ENCODE measurements at regions not wholly inside any gene's neighbourhood (a gene's known extent, or its start where the extent isn't known, plus 50 kb on each side); places are given as distances from the start of the nearest gene placed in this dataset.

DNA sequence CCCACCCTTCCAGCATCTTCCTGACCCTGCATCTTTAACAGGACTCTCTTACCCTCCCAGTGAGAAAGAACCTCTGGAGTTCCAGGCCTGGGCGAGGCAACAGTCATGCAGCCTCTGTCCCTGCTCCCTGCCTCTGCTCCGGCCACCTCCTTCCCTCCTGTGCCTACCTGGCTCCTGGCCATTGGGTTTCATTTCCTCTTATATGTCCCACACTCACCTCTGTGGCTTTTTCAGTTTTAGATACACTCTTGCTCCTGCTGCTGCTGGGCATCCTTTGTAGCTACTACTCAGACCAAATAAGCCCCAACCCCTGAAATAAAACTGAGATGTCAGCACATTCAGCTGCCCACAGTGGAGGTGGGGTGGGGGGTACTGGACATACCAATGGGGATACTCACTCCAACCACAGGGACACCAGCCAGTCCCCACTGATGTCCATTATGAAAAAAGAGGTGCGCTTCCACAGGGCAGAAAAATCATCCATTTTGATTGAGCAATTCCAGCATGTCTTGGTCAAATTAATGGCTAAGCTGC lies 99.1 kb upstream of the NRXN3 start:
- DNase-seq (ENCODE audit: low read depth in 3 of 3, low spot score in 2 of 3): no peak

DNA sequence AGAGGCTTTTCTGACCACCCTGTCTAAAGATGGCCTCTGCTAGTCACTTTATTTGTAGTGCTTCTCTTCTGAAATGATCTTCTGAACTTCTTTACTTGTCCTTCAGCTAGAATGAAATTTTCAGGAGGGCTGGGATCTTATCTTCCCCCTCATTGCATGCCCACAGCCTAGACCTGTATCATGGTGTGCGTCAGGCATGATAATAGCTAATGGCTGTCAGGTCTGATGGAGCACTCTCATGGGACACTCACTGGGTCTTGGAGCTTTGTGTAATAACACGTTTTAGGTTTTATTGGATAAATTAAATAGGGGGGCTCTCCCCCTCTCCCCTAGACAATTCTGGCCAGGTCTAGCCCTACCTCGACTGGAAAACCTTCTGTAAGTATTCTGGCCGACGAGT lies 97.1 kb upstream of the NRXN3 start:
- no peak for DNase-seq (ENCODE audit: low read depth in 3 of 3, low spot score in 2 of 3)

DNA sequence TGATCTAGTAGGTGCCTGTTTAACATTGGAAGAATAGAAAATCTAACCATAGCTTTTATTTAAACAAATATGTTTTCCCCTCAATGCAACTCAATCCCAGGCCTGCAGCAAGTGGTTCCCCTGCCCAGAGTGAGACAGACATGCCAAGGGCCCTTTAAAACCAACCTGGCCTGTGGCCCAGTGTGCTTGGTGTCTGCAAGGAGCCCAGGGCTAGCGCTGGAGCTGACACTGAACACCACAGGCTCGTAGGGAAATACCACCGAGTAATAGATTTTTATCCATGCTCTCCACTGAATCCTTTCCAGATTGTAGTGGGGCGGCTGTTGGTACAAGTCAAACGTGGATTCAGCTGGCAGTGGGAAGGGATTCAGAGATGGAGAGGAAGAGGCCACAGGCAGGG lies 95.6 kb upstream of the NRXN3 start:
- DNase-seq (ENCODE audit: low read depth in 3 of 3, low spot score in 2 of 3): no peak

DNA sequence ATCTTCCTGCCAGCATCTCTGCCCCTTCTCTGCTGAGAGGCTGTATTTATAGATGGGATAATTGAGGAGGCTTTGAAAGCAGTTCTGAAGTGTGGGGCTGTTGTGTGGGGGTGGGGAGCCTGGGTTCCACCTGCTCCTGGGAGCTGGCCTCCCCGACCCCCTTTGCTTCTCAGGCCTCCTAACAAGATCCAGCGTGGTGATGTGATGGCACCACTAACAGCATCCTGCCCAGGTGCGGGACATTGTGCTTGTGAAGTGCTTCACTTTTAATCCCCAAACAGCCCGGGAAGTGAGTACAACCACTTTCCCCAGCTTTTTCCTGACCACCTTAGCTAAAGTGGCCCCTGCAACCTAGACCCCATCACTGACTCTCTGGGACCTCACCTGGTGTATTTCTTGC lies 95.1 kb upstream of the NRXN3 start:
- no peak for DNase-seq (ENCODE audit: low read depth in 3 of 3, low spot score in 2 of 3)

DNA sequence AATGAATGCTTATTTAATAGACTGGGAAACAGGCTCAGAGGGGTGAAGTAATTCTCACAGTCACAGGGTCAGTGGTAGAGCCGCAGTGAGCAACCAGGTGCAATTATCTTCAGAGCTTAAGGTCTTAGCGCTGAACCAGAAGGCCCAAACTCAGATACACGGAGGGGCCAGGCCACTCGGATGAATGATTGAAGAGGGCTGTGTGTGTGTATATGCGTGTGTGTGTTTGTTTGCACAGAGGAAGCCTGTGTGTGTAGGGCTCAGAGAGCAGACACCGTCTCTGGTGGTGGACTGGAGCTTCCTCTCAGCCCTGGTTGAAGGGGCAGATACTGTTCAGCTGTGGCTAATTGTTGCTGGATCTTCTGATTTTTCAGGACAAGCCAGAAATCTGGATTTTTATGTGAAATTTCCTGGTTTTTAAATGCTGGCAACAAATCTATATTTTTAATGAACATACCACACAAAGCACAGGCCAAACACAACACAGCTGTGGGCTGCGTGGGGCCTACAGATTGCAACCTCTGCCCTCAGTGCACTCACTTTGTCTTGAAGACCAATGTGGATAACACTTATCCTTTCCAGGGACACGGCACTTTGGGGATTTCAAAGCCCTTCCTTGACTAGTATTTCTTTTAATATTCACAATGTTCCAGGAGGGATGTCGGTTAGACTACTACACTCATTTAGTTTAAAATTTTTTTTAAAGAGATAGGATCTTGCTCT lies 94.5 kb upstream of the NRXN3 start:
- no peak for DNase-seq (ENCODE audit: low read depth in 3 of 3, low spot score in 2 of 3)

DNA sequence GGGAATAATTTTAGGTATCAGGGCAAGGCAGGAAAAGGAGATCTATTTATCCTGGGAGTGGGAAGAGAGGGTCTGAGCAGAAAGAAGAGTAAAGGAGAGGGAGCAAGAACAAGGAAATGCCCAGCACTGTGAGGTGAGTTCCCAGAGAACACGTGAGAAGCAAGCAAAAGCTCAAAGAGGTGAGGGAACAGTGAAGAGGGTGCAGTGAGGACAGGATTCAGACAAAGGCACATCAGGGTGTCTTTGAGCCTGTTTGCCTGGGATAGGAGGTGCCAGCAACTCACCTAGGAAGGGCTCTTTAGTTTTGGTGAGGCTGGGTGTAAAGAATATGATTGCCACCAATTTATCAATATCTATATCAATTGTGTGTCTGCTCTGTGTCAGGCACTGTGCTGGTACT lies 88.9 kb upstream of the NRXN3 start:
- DNase-seq (ENCODE audit: low read depth in 3 of 3, low spot score in 2 of 3): no peak

DNA sequence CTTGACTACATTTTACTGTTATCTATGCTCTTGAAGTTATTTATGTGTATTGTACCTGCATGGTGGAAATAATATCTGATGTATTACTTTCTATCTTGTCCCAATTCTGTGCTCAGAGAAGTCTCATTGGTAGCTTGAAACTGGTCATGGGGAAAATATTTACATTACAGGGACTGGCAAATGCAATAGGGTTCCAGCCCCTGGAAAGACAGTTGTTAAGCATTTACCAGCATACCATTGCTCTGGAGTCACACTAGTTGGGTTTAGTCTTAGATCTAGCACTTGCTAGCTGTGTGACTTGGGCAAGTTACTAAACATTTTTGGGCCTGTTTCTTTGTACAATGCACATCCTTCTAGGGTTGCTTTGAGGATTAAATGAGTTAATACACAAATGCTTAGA lies 86.3 kb upstream of the NRXN3 start:
- DNase-seq (ENCODE audit: low read depth in 3 of 3, low spot score in 2 of 3): no peak

DNA sequence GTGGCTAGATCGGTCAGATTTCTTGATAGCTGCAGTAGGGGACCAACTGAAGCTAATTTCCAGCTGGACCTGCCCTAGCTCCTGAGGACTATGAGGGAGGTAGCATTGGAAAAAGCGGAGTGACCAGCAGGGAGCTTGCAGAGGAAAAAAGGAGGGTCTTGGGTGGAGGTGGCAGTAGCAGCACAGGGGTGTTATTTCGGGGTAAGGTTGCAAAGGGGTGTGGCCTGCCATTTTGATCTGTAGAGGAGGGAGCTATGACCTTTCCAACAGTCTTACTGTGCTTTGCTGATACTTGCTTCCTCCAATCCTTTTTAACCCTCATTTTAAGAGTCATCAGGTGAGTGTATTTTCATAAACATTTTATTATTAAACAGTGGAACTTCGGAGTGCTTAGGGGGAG lies 83.8 kb upstream of the NRXN3 start:
- DNase-seq (ENCODE audit: low read depth in 3 of 3, low spot score in 2 of 3): no peak

DNA sequence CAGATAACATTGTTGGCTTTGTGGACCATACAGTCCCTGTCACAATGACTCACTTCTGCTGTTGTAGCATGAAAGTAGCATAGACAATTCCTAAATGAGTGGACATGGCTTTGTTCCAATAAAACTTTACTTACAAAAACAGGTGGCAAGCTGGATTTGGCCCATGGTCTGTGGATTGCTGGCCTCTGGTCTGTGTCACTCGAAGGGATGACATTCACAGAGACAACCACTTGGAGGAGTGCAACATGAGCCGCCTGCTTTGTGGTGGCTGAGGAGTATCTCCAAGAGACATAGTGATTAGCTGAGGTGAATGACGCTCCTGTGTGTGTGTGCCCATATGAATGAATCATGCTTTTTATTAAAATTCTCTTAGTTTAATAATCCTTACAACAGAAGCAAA lies 81.3 kb upstream of the NRXN3 start:
- no peak for DNase-seq (ENCODE audit: low read depth in 3 of 3, low spot score in 2 of 3)

DNA sequence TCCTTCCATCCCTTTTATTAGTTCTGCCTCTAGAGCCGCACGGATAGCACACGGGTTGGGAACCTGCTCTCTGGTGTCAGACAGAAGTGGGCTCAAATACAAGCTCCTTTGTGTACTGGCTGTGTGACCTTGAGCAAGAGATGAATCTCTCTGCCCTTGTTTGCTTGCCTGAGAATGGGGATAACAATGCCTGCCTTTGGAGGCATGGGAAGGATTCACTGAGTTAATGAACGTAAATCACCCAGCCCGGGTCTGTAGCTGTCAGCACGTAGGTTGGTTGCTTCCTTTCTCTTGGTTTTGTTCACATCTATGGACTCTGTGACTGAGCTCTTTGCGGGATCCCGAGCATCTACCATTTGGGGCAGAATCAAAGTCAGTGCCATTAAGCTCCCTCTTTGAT lies 79.3 kb upstream of the NRXN3 start:
- no peak for DNase-seq (ENCODE audit: low read depth in 3 of 3, low spot score in 2 of 3)

DNA sequence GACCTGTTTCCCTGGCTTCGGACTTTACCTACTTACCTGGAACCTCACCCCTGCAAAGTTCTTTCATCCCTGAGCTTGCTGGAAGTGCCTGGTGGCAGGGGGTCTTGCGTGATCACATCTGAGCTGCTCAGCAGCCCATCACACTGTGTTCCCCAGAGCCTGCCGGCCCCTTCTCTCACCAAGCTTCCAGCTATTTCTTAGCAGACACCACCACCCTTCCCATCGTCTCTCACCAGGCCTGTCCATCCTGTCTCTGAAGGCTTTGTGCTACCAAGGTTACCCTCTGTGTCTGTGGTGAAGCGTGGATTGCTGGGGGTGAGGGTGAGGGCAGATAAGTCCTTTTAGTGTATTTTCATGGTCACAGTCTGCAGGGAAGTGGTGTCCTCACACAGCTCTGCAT lies 78.8 kb upstream of the NRXN3 start:
- DNase-seq (ENCODE audit: low read depth in 3 of 3, low spot score in 2 of 3): no peak

DNA sequence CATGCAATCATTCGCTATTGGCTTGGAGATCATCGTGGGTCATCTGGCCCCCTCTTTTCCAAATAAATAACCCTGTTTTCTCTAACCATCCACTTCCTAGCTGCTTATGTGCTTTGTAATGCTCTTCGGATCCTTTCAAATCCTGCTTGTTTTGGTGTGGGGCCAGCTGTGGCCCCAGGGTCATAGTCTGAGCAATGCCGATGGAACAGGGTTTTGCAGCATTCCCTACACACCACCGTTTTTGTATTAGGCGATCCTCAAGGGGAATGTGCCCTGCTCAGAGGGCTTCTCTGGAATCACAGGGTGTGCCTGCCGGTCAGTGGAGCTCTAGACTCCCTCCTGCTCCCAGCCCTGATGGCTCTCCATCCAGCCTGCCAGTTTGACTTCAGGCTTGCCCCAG lies 78.1 kb upstream of the NRXN3 start:
- DNase-seq (ENCODE audit: low read depth in 3 of 3, low spot score in 2 of 3): no peak

DNA sequence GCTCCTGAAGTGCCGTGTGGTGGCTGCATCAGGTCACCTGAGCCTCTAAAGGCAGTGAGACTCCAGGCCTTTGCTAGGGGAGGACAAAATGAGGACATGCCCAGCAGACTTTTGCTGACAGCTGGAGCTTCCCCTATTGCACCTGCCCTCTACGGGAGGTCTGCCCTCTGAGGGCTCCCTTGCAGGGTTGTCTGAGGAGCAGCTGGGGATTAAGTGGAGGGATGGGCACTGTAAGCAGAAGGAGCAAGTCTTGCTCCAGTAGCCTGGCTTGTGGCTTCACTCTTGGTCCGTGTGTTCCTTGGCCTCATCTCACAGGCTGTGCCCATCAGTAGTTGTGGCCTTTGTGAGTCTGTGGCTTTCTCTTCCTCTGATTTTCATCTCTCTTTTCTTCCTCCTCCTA lies 66.9 kb upstream of the NRXN3 start:
- DNase-seq (ENCODE audit: low read depth in 3 of 3, low spot score in 2 of 3): no peak

DNA sequence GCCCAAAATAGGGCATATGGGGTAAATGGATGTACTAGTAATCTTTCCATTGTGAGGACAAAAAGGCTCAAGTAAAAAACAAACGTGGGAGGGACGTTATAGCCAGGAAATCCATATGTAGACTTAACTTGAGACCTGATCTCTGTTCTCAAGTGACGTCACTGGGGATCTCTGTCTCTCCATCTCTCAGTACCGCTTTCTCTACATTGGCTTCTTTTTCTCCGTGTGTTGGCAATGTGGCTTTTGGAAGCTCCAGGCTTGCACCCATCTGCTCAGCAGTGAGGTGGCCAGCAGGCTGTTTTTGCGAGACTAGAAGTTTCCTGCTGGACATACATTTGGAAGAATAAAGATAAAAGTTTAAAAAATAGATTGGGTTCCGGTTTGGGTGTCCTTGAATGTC lies 66.0 kb upstream of the NRXN3 start:
- no peak for DNase-seq (ENCODE audit: low read depth in 3 of 3, low spot score in 2 of 3)

DNA sequence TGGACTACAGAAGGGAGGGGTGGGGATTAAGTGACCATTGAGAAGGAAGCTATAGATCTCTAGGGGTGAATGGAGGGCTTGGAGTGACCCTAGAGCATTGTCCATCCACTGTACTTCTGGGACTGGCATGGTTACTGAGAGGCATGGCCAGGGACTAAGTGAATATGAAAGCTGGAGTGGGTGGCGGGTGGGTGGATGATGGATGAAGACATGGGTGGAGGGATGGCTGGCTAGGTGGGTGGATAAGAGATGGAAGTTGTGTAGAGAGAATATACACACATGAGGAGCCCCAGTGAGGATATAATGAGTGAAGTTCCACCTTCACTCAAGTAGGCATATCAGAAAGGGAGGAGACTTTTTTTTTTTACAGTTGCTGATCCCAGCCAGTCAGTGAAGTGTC lies 65.5 kb upstream of the NRXN3 start:
- DNase-seq (ENCODE audit: low read depth in 3 of 3, low spot score in 2 of 3): no peak

DNA sequence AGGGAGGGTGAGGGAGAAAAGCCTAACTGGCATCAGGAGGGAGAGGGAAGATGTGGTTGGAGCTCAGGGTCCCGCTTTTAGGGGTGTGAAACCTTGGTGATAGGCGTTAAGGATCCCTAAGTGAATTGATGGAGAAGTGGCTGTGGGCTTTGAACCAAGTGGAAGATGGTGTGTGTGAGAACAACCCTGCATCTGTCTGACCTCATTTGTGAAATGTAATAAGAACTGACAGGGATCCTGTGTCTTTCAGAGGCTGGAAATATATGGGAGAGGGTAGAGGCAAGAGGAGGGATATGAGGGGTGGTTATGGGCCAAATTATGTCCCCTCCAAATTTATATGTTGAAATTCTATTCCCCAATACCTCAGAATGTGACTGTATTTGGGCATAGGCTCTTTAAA lies 63.8 kb upstream of the NRXN3 start:
- DNase-seq (ENCODE audit: low read depth in 3 of 3, low spot score in 2 of 3): no peak

DNA sequence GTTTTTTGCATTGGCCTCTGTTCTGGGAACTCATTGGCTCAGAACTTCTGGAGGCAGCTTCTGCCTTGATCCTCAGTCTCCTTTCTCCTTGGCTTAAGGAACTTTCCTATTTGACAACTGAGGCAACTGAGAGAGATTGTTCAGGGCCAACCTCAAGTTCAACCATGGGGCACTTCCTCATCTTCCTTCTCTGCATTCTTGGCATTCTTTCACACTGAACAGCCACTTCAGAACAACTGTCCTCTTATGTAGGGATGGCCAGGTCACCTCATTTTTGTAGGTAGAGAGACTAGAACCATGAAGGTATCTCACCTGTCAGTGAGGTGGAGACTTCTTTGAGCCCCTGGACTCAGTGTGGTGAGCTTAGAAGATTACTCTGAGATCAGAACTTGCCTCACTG lies 63.0 kb upstream of the NRXN3 start:
- DNase-seq (ENCODE audit: low read depth in 3 of 3, low spot score in 2 of 3): no peak

DNA sequence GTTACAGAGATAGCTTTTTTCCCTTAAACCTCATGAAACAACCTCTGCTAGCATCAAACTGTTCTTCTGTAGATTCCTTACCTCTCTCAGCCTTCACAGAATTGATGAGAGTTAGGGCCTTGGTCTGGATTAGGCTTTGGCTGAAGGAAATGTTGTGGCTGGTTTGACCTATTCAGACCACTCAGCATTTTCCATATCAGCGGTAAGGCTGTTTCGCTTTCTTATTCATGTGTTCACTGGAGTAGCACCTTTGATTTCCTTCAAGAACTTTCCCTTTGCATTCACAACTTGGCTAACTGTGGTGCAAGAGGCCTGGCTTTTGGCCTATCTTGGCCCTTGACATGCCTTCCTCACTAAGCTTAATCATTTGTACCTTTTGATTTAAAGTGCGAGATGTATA lies 50.7 kb upstream of the NRXN3 start:
- no peak for DNase-seq (ENCODE audit: low read depth in 3 of 3, low spot score in 2 of 3)

Measured in right renal cortex interstitium (tissue), 3 donors.